ENCODE measurements at regions not wholly inside any gene's neighbourhood (a gene's known extent, or its start where the extent isn't known, plus 50 kb on each side); places are given as distances from the start of the nearest gene placed in this dataset.

DNA sequence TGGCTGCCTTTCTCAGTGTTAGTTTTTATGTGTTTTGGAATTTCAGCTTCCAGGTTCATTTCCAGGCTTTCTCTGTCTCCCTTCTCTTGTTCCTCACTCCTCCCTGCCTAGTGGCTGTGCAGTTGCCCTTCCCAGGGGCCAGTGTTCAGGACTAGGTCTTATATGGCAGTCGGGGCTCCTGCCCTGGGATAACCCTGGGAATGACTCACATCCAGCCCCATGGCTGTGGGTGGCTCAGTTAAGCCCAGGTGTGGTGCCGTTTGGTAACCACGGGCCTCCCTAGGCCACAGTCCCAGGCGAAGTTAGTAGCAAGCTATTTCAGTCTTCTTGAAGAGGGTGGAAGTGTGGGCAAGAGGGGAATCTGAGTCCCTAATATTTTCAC lies 57.4 kb upstream of the DDR1 start:
- TF ChIP-seq, protein P1, sequence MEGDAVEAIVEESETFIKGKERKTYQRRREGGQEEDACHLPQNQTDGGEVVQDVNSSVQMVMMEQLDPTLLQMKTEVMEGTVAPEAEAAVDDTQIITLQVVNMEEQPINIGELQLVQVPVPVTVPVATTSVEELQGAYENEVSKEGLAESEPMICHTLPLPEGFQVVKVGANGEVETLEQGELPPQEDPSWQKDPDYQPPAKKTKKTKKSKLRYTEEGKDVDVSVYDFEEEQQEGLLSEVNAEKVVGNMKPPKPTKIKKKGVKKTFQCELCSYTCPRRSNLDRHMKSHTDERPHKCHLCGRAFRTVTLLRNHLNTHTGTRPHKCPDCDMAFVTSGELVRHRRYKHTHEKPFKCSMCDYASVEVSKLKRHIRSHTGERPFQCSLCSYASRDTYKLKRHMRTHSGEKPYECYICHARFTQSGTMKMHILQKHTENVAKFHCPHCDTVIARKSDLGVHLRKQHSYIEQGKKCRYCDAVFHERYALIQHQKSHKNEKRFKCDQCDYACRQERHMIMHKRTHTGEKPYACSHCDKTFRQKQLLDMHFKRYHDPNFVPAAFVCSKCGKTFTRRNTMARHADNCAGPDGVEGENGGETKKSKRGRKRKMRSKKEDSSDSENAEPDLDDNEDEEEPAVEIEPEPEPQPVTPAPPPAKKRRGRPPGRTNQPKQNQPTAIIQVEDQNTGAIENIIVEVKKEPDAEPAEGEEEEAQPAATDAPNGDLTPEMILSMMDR (conservative IDR thresholded peaks at IDR 0.05; ENCODE audit: low read length), result no peak
- no peak for TF ChIP-seq EZH2phosphoT487 (IDR thresholded peaks at IDR 0.05; ENCODE audit: borderline replicate concordance, low read depth, low read length)
